Activated CD8-positive, alpha-beta memory T cell treated with anti-CD3 and anti-CD28 coated beads for 1 hour (primary cell): ENCODE measurements at regions not wholly inside any gene's neighbourhood (a gene's known extent, or its start where the extent isn't known, plus 50 kb on each side); places are given as distances from the start of the nearest gene placed in this dataset.
"Not testable (repeated sequence)": the region's sequence is repeated elsewhere in the genome, so short reads cannot be mapped to it uniquely, and the experiment has no call there.

Experiments
- DNase-seq, 2 donors: peaks; one replicate each; pipeline ENCODE4 v3.0.0-alpha.2; 2020; ENCODE audit warnings: low read depth in 1 of 2; ENCODE audit errors: extremely low read depth in 1 of 2

DNA sequence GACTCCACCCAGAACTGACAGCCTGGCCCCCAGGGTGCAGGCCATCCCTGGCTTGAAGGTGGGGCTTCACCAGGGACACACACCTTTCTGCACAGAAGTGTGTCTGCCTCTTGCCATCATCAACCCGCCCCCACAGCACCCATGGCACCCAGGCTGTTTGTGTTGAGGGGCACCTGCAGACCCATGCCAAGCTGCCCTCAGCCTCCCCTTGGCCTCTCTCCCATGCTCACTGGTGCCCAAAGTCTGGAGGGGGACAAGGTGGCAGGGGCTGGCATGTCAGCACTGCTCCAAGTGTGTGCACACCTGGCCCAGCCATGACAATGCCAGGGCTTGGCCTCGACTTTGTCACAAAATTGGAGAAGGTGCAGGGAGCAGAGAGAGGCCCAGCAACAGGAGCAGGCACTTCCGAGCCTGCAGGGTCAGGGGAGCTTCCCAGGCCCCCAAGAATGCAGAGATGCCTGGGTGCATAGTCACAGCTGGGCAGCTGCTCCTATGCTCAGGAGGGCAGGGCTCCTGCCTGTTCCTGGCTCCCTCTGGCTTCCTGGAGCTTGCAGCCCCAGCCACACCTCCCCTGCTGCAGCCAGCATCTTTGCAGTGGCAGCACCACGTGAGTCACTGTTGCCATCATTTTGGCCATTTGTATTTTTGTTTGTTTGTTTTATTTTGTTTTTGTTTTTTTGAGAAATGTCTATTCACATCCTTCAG lies 280.6 kb upstream of the UBE2E3 start:
- no peak for DNase-seq

DNA sequence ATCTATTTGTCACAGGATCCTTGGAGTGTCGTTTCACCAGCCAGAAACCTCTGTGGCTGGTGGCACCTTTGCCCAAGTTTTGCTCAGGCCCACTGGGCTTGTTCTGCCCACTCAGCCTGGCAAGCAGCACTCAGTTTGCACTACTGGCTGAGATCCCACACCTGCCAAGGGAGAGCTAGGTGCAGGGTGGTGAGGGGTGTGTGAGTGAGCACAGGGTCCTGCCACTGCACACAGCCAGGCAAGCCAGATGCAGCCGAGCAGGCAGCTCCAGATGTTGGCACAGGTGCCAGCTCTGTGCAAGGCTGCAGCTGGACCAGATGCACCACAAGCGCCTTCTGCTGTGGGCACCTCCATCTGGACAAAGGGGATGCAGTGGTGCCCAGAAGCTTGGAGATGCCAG lies 281.7 kb upstream of the UBE2E3 start:
- DNase-seq: no peak

DNA sequence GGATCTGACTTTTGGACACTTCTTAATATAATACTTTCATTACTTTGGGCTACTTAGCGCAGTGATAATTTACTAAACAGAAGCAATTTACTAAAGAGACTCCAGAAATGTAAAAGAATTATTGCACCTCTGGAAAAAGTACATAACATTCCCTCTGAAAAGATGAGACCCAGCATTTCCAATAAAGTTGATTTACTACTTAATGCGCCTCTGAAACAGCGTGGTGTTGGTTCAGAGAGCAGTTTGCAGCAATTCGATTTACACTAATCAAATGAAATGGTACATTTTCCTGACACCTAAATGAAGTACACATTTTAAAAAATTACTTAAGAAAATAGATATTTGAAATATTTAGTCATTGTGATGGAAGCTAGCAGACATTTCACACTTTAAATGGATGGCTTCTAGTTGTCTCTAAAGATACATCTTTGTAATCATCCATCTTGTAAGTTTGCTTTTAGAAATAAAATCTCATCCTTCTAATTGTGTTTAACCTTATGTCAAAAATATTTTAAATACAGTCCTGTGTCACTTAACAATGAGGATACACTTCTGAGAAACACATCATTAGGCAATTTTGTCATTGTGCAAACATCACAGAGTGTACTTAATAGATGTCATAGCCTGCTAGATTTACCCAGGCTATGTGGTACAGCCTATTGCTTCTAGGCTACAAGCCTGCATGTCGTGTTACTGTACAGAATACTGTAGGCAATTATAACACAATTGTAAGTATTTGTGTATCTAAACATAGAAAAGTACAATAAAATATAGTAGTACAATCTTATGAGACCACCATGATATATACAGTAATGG lies 284.6 kb upstream of the UBE2E3 start:
- no peak for DNase-seq

DNA sequence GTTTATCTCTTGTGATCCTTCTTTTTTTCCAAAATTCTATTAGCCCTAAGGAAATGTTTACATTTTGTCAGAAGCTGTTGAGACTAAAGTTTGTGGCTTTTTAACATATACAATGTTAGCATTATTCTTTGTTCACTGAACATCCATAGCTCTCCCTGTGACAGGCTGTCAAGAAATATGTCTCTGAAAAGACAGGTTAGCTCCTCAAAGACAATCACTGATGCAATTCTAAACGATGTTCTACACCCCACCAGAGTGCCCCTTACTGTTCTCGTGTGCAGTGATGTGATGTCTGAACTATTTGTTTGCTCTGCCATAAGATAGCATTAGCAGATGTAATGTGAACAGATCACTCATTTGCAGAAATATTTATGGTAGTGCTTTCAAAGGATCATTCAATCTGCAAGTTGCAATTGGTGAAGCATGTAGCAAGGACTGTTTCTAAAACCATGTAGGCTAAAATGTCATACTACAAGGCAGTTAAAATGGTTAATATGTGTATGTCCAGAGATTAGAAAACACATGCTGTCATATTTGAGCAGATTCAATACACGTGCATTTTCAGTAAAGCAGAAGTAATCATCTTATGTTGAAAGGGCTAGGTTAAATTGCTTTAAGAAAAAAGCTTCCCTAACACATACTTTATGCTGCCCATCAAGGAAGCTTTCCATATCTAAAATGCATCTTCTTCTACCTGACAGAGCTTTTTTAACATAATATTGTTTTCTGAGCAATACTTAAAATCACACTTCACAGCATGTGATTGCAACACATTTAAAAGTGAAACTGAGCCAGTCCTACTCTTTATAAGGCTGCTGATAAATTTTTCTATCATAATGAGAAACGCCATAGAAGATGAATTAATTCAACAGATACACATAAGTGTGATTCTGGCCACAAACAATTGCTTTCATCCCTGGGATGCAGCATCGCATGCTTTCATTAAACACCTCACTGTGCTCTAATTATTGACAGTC lies 285.7 kb upstream of the UBE2E3 start:
- DNase-seq: no peak

DNA sequence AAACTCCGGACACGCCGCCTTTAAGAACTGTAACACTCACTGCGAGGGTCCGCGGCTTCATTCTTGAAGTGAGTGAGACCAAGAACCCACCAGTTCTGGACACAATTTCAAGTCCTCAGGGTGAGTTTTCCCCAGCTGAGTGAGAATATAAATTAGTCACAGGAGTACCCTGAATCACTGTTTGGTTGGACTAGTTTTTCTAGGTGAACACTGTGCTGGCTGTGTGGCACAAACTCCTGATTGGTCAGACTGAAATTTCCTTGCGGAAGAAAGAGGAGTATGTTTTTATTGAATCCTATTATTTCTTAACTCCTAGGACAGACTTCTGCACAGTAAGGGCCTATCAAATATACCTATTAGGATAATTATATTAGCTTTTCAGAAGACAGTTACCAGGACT lies 288.1 kb upstream of the UBE2E3 start:
- no peak for DNase-seq

DNA sequence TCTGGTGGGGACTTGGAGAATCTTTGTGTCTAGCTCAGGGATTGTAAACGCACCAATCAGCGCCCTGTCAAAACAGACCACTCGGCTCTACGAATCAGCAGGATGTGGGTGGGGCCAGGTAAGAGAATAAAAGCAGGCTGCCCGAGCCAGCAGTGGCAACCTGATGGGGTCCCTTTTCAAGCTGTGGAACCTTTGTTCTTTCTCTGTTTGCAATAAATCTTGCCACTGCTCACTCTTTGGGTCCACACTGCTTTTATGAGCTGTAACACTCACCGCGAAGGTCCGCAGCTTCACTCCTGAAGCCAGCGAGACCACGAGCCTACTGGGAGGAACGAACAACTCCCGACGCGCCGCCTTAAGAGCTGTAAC lies 288.6 kb upstream of the UBE2E3 start:
- DNase-seq: not testable (repeated sequence)

DNA sequence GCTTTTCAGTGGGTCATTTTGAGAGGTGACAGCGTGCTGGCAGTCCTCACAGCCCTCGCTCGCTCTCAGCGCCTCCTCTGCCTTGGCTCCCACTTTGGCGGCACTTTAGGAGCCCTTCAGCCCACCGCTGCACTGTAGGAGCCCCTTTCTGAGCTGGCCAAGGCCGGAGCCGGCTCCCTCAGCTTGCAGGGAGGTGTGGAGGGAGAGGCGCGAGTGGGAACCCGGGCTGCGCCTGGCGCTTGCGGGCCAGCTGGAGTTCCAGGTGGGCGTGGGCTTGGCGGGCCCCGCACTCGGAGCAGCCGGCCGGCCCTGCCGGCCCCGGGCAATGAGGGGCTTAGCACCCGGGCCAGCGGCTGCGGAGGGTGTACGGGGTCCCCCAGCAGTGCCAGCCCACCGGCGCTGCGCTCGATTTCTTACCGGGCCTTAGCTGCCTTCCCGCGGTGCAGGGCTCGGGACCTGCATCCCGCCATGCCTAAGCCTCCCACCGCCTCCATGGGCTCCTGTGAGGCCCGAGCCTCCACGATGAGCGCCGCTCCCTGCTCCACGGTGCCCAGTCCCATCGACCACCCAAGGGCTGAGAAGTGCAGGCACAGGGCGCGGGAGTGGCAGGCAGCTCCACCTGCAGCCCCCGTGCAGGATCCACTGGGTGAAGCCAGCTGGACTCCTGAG lies 289.1 kb upstream of the UBE2E3 start:
- not testable (repeated sequence) for DNase-seq

DNA sequence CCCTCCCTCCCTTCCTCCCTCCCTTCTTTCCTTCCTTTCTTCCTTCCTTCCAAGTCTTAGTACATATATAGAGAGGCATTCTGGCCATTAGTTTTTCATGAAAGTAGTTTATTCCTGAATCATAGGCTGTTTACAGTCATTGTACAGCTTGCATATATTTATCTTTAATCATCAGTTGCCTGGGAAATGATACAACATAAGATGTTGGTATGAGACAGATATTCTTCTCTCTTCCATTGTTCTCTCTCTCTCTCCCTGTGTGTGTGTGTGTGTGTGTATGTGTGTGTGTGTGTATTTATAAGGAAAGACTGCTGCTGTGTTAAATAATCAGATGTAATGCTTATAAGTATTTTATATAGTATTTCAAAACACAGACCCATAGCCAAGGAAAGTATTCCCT lies 289.8 kb upstream of the UBE2E3 start:
- no peak for DNase-seq

DNA sequence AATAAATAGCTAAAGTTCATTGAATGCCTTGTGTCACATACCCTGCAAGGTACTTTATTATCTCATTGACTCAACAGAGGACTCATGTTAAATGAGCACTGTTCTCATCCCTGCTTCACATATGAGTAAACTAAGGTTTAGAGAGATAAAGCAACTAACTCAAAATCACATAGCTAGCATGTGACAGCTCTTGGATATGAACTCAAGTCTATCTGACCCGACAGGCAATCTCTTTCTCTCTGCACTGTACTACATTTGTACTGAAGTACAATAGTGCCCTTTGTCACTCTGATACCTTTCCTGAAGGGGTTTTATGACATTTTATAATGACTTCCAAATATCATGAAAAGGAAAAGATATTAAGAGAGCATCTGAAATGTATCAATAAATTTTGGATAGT lies 297.5 kb upstream of the UBE2E3 start:
- no peak for DNase-seq

DNA sequence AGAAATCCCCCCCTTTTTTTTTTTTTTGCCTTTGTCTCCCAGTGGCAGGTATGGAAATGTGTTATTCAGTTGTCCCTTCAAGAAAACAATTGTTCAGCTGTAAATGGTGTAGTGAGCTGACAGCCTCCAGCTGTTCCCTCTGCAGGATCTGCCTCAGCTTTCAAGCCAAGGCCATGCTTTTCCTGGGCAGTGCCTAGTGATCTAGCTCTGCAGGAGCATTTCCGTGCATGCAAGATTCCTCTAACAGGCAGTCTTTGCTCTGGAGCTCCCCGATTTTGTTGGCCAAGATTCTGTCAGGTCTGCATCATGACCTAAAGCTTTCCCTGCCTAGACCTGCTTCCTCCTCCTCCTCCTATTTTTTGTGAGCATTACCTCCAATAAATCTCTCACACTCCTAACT lies 300.7 kb upstream of the UBE2E3 start:
- DNase-seq: no peak

DNA sequence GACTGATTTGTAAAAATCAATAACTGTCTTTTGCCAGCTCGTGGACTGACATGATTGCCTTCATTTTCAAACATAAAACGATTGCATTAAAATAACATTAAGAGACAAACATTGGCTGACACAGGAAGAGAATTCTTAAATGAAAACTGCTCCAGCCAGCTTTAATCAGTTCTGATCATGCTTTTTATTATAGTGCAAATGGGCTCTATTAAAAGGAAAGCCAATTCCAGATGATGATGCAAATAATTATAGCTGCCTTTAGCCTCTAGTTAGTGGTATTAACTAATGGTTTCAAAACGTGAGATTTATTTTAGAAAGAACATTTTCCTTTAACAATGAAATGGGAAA lies 301.8 kb upstream of the UBE2E3 start:
- no peak for DNase-seq

DNA sequence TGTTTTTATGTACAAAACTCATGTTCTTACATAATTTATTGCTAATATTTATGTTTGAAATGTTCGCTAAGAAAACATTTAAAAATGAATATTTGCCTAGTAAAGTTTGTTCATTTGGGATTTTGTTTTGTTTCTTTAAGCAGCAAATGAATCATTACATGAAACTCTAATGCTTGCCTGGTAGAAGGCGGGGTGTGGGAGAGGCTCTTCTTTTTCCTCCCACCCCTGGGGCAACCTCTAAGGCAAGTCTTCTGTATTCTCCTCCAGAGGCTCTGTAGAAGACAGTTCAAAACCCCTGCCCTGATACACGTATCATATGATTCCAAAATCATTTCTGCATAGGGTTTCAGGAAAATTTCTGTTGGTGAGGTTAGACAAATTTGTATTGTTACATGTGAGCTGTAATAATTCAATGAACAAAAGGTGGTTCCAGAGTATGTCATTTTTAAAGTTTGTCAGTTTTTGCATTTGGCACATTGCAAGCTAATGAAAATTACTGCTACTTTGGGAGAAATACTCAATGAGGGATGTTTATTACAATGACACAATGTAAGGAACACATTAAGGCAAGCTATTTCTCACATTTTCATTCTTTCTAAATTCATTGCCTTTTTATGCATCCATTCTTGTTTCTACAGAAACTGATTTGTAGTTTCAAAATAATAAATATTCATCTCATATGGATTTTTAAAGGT lies 302.3 kb upstream of the UBE2E3 start:
- no peak for DNase-seq

DNA sequence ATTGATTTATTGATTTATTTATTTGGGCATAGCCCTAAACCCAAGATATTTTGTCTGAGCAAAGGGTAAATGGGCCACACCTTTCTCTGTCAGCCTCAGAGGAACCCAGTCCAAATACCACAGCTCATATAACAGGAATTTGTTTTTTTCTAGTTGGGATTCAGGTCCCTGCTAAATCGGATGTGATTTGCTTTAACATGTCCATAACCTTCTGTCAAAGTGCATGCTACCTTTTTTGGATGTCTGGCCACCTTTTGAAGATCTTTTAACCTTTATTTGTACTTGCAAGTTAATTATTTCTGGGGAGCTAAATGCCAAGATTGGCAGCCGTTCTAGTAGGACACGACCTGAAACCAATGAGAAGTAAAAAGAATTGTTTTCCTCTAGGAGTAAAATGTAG lies 303.2 kb upstream of the UBE2E3 start:
- no peak for DNase-seq

DNA sequence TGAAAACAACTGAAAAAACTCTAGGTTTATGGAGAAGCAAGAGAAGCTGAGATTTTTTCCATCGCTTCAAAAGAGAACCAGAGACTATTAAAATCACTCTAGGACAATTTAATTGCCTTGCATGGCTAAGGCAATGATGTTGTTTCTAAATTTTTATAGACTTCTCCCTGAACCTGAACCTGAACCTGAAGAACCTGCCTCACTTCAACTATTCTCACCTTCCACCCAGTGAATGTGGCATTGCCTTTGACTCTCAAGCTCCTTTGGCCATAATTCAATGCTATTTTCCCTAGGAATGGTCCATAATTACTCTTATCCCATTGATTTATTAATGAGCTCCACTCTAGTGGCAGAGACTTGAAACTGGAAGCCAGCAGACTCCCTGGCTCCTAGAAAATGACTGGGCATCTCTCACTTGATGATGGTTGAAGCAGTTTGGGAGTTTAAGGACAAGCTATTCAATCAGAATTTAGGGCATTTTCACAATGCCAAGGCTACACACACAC lies 303.8 kb upstream of the UBE2E3 start:
- no peak for DNase-seq

DNA sequence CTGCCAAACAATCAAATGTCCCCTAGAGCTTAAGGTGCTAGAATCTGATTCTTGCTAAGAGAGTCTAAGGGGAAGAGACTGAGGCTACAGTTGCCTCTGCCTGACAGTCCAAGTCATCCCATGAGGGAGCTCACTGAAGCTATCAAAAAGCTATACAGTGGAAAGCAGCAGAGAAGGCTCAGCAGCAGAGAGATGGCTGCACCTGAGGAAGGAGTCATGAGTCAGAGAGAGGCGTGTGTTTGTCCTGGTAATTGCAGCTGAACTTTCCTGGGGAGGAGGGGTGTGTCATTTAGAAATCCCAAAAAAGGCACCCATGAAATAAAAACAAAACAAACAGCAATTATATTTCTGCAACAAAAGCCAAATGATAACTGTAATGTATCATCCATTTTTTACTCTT lies 305.2 kb upstream of the UBE2E3 start:
- DNase-seq: no peak

DNA sequence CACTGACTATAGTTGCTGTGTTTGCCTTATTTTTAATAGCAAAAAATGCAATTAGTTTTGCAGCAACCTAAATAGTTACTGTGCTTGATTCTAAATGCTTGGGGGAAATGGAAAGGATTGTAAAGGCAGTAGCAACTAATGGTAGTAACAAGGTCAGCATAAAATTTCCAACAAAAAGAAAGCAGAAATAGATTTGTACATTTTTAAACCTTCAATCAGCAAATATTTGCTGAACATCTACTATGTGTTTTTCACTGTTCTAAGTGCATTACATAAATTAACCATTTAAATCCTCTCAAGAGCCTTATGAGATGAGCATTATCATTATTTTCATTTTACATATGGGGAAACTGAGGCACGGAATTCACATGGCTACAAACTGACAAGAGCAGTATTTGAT lies 308.0 kb upstream of the UBE2E3 start:
- no peak for DNase-seq

DNA sequence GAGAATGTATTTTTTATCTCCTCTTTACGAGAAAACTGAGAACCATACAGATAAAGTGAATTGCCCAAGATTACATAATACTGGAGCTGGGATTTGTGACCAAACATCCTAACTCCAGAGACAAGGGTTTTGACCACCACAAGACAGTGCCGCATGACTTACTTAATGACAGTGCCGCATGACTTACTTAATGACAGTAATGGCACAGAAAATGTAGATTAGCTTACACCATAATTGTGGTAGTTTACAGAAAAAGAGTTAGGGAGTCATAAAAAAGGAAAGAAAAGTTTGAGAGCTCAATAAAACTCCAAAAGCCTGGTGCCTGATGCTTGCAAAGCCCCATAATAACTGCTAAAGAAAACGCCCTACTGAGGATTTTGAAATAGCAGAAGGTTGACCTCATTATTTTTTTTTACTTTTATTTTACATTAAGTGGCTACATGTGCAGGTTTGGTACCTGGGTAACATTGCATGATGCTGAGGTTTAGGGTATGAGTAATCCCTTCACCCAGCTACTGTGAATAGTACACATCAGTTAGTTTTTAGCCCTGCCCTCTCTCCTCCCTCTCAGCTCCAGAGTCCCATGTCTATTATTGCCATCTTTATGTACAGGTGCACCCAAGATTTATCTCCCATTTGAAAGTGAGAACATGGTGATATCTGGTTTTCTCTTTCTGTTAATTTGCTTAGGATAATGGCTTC lies 310.0 kb upstream of the UBE2E3 start:
- DNase-seq: no peak

DNA sequence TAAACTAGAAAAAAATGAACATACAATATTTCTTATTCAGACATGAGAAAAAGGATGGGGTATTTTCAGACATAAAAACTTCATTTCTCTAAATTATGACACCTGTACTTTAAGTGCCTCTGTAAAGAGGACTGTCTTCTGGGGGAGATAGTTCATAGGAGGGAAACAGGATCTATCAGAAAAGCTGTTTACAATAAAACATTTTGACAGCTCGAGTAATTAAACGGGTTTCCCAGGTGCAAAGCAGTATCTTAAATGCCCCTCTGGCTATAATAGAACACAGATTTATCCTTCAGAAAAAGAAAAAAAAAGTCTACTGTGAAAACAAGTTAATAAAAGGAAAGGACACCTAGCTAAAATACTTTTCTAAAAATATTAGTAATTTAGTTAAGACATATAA lies 311.4 kb upstream of the UBE2E3 start:
- no peak for DNase-seq

DNA sequence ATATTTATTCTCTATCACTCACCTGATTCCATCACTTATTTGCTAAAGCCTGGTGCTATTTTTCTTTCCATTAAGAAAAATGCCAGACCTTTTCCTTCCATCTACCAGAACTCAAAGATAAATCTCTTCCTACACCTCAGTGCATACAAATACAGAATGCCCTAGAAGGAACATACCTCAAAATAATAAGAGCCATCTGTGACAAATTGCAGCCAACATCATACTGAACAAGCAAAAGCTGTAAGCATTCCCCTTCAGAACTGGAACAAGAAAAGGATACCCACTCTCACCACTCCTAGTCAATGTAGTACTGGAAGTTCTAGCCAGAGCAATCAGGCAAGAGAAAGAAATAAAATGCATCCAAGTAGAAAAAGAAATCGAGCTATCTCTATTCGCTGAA lies 315.9 kb upstream of the UBE2E3 start:
- DNase-seq: no peak
